Fibroblast of gingiva (primary cell): ENCODE measurements at regions not wholly inside any gene's neighbourhood (a gene's known extent, or its start where the extent isn't known, plus 50 kb on each side); places are given as distances from the start of the nearest gene placed in this dataset.

Source experiments
- DNase-seq: peaks from one replicate; pipeline ENCODE4 v3.0.0-alpha.2; 2011; ENCODE audit warnings: low read depth

DNA sequence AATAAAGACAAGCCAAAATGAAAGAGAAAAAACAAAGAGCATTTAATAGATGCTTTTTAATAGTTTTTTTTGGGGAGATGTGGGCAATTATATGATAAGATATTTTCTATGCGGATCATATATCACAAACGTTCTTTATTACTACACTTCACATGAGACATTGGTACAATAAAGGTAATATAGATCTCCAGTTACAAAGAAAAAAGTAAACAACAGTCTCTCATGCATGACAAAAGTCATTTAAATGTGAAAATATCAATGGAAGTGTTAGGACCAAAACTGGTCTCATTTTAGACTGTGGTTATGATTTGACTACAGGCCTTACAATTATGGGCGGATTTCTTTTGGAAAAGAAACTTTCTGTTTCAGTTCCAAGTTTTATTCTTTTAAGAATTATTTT, 687.0 kb downstream of the ADGRL2 start:
- no peak for DNase-seq

DNA sequence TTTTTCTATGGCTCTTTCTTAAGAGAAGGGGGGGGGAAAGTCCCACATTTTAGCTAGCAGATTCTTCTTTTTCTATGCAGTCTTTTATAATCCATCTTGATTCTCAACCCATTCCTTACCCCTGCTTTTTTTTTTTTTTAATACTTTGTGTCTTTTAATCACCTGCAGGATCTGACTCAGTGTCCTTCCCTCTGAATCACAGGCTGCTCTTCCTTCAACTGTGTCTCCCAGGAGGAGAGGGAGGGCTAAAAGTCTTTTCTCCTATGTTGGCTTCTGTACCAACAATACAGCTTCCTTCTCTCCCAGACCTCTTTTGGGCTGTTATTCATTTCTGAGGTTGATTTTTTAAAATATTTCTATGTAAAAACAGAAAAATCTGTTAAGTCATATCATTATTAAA, 686.2 kb downstream of the ADGRL2 start:
- DNase-seq: no peak

DNA sequence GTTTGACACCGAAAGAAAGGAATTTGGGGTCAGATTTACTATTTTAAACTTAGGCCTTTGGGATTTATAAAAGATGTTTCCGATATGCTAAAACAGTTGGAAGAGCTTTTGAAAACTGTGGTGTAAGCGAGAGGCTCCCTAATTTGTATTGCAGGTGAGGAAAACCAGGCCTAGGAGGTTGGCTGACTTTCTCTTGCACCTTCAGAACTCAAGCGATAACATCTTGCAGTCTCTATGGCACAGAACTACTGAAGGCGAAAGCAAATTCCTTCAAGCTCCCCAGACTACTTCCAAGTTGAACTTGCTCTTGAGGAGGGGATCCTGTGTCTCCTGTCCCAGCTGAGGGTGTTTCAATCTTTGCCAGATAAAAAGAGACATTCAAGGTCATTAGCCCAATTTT, 685.7 kb downstream of the ADGRL2 start:
- no peak for DNase-seq

DNA sequence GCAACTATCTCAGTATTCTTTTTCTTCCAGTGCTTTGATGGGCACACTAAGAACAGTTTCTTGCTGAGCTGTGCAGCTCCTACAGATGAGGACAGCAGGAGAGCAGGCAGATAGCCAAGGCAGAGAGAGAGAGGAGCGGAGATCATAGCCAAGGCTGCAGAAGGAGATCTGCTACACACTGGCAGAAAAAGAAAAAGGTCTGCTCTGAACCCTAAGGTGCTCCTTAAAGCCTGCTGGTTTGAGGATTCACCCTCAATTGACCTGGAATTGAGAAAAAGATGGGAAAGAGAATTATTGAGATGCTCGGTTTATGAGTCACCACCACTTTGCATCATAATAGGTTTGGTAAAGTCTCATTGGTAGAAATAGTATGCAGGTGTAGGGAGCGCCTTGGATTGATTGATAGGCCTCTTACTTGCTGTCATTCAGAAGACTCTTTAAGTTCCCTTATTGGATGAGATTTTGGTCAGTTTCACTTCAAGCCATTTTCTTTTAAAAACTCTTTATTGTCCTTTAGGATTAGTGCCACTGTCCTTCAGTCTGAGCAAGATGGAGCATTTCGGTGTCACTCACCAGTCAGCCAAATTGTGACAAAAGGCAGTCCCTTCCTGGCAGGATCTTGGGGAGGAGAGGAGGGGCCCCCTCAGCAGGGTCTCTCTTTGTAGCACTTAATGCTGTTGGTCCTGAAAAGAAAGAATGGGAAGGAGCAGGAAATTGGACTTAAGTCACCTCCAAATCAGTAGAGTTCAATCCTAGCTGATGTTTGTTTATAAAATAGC, 685.0 kb downstream of the ADGRL2 start:
- DNase-seq: peak; percentile 67

DNA sequence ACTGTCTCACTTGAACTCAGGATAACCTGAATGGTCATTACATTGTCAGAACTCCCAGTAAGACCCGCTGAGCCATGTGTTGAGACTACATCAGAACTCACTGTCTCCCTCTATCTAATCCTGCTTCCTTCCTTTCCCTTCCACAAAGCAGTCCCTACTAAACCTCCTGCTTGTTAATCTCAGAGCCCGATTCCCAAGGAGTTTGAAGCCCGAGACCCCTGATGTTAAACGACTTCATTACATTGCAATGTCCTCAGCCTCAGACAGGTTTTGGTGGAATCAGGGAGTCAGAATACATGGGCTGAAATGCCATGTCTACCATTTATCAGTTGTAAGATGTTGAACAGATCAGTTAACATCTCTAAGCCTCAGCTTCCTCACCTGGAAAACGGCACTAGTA, 682.4 kb downstream of the ADGRL2 start:
- no peak for DNase-seq

DNA sequence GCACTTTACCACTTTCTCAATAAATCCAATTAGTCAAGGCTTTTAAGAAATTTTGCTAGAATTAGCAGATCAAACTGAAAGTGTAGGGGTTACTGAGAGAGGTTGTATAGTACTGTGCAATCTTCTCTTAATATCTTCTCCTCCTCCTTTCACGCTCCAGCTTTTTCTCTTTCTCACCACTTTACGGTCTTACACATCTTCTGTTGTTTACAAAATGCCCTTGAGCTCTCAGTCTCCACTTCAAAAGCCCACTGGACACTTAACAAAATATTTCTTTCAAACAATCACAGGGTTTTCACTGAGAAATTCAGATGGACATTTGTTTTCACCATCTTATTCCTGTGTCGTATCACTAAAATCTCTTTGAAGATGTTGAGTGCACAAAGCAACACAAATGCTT, 678.2 kb downstream of the ADGRL2 start:
- no peak for DNase-seq

DNA sequence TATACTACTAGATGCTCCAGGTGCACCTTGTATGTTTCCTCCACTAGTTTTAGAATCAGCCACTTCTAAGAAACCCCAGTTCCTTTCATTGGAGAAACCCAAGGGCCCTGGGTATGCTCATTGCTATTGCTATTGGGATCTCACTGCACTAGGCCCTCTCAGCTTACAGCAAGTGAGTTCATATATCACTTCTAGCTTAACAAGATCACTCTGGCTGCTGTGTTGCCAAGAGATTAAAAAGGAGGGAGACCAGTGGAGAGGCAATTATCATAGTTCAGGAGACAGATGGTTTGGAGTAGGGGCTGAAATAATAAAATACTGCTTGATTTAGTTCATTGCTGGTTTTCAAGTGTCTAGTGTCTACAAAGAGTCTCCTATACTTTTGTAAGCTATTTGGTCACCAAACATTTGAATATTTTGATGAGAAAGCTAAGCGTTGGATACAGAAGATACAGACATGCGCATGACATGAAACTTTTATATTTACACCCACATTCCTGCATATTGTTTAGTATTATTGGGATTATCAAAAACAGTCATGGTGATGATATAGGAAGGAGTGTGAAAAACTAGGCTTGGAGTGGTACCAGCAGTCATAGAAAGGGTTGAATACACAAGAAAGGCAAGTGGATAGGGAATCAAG, 671.9 kb downstream of the ADGRL2 start:
- no peak for DNase-seq

DNA sequence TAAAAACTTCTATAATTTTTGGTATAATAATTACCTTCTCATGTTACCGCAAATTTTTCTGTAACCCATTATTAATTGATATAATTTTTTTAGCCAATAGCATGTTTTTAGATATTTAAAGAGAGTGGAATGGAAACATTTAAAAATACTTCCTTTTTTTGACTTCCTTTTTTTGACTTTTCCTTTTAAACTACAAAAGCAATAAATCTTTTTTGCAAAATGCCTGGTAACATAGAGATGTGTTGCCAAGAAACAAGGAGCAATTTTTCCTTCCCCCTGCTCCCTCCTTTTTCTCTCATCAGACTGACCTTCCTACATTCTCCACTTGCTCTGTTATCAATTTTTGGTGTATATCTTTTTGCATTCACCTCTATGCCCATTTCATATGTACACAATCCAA, 666.2 kb downstream of the ADGRL2 start:
- no peak for DNase-seq

DNA sequence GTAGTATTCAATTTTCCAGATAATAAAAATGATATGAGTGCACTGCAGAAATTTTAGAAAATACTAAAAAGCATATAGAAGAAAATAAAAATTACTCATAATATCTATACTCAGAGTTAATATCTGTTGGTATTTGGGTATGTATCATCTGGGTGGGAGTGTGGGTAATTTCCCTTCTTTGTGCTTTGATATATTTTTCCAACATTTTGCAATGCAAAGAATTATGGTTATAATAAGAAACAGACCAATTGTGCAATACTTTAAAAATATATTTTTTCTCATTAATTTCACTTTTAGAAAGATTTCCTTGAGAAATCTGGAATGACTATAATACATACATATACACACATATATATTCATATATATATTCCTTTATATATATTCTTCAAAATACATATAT, 665.7 kb downstream of the ADGRL2 start:
- peak; percentile 31 for DNase-seq

DNA sequence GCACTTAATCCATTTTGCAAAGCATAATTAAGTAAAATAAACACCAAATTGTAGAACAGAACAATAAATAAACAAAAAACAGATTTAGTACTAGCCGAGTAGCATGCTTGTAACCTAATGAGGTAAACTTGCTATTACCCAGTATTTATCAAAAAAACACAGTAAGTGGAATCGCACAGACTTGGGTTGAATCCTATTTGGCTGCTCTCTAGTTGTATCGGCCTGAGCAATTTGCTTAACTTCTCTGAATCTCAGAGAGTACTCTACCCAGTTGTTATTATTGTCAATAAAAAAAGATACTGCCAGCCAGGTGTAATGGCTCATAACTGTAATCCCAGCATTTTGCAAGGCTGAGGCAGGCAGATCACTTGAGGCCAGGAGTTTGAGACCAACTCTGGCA, 664.3 kb downstream of the ADGRL2 start:
- no peak for DNase-seq

DNA sequence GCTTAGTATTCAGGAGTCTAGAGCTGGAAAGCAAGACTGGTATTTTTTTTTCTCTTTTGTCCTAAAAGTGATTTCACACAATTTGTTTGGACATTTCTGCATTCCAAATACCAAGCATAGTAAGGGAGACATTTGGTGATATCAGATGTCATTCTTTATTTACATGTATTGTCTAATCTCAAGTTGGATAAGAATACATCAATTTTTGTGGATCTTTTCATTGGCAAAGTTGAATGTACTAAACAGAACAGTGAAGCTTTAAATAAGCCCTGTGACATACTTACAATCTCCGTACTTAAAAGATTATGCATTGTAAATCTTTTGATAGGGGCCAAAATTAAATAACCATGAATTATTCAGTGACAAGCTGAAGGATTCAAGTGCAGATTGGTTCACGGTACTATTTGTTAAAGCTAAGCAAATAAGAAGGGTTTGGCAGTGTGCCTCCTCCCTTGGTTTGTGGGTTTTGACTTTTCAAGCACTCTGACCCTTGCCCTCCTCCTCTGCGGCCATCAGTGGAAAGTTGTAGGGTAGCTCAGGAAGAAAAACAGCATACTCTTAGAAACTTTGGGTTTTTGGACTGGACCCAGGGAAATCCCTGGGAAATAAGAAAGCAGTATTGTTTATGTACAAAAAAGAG, 663.7 kb downstream of the ADGRL2 start:
- peak; percentile 94 for DNase-seq

DNA sequence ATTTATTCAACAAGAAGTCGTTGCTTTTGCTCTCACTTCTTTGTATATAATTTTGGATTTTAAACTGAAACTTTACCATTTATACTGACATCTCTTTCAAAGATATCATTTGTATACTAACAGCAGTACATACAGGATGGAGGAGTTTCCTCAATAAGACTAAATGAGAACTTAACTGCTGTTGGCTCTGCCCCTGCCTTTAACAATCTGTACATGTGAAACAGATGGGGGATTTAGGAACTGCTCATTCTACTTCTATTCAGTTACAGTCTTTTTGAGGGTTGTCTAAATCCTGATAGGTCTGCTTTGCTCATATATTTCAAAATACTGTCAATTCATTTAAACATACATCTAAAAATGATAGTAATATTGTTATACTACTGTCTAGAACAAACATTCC, 663.2 kb downstream of the ADGRL2 start:
- DNase-seq: no peak

DNA sequence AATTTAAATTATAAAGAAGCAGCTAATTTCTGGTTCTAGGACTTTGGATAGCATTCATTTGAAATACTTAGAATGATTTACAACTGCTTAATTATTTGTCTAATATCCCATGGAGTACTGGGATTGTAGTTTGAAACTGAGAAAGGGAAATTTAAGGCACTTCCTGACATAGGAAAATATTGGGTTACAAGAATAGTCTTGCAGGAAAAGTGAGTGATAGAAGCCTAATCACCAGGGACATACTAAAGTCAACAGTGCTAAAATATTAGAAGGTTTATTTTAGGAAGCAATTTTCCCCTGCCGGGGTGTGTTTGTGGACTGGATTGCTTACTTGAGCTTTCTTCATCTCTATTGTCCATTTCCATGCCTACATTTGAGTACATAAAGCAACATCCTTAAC, 661.6 kb downstream of the ADGRL2 start:
- no peak for DNase-seq

DNA sequence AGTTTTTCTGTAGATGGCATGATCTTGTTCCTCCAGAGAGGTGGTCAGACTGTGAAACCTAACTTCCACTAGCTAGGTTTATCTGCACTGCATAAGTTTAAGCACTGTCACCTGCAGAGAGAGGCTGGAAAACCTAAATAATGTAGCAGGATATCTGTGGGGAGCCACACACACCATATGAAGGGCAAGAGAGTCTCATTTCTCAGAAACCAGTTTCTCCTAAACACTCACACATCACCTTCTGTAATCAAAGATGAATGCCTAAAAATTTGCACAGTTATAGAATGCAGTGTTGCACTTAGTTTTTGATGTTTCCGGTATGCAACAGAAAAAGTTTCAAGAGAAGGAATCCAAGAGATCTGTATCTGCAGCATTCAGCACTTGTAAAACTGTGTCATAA, 654.6 kb downstream of the ADGRL2 start:
- DNase-seq: no peak

DNA sequence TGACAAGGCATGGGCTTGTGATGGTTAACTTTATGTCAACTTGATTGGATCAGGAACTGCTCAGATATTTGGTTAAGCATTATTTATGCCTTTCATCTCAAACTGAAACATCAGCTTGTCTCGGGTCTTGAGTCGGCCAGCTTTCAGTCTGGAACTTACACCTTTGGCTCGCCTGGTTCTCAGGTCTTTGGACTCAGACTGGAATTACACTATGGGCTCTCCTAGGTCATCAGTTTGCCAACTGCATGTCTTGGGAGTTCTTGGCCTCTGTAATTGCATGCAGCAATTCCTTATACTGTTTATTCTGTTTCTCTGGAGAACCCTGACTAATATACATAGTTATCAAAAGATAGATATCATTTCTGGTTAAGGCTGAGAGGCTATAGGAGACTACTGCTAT, 653.7 kb downstream of the ADGRL2 start:
- DNase-seq: no peak

DNA sequence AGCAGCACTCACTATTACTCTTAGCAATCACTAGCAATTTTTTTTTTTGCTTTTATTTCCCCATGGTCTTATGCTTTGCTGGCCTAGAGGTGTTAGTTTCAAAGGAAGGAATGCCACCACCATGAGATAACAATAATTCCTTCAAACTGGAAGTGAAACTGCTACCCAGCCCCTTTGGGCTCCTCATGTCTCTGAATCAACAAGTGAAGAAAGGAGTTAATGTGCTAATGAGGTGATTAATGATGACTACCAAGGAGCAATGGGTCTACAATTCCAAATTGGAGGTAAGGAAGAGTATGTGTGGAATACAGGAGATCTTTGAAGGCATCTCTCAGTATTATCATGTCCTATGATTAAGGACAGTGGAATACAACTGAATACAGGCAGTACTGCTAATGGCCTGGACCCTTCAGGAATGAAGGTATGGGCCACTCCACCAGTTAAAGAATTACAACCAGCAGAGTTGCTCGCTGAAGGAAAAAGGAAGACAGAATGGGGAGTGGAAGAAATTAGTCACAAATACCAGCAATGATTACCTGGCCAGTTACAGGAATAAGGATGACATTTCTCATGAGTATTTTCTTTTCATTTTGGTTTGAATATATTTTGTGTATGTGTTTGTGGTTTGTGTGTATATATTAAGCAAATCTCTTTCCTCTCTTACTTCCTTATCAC, 652.9 kb downstream of the ADGRL2 start:
- DNase-seq: no peak

DNA sequence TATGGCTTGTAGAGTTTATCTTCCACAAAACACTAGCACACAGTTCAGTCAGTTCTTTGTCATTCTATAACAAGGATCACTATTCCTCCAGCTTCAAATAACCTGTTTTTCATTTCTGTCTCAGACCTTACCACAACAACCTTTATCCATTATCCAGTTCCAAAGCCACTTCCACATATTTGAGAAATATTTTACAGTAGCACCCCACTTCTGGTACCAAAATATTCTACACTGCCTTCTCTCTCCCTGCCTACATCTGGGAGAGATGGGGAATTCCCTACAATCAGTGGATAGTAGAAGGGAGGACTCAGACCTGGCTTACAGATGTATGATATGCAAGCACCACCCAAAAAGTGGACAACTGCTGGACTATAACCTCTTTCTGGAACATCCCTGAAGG, 651.4 kb downstream of the ADGRL2 start:
- no peak for DNase-seq

DNA sequence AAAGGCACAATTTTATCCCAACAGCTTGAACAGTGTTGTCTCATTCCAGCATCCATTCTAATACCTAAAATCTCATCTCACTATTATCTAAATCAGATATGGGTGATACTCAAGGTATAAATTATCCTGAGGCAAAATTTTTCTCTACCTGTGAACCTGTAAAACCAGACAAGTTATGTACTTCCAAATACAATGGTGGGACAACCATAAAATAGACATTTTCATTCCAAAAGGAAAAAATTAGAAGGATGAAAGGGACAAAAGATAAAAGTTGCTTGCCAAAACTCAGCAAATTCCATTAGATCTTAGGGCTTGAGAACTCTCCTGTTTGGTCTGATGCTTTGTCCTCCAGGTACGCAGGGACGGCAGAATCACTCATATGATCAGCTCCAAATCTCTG, 650.5 kb downstream of the ADGRL2 start:
- no peak for DNase-seq

DNA sequence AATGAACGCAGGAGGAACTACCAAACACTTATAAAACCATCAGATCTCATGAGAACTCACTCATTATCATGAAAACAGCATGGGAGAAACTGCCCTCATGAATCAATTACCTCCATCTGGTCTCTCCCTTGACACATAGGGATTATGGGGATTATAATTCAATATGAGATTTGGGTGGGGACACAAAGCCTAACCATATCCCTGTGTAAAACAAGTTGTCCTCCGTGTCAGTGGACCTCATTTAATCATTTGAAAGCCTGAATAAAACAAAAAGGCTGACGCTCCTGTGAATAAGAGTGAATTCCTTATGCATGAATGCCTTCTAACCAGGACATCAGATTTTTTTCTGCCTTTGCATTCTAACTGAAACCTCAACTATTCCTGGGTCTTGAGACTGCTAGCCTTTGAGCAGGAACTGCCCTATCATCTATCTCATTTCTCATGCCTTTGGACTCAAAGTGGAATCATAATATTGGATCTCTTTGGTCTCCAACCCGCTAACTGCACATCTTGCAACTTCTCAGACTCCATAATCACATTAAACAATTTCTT, 648.8 kb downstream of the ADGRL2 start:
- DNase-seq: peak; percentile 2

DNA sequence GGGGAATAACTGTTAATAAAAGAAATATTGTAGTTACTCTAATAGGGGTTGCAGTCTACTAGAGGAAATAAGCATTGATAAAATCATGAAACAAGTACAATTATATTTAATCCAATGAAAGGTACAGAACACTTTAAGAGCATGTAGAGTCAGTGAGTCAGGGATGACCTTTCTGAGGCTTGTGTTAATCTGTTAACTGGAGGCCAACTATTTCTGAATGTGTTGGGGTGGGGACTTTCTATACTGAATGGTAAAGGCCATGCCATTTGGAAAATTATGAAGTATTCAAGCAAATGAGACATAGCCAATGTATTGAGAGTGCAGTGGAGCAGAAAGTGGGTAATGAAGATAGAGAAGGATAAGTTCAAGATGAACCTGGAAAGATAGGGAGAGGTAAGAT, 646.2 kb downstream of the ADGRL2 start:
- no peak for DNase-seq

DNA sequence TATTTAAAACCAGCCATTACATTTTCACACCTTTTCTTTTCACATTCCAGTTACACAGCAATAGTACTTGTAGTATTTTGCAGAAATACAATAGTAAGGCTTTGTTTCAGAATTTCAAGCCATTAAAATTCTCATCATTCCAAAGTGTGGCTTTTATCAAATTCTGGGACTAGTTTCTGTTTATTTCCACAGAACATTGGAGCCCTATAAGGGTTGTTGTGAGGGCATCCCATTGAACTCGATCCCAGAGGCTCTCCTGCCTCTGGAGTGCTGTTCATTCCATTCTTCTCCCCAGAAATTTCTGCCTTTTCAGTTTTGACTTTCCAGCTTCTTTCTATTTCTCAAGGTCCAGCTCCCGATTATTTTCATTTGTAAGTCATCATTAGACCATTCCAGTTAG, 645.5 kb downstream of the ADGRL2 start:
- peak; percentile 64 for DNase-seq

DNA sequence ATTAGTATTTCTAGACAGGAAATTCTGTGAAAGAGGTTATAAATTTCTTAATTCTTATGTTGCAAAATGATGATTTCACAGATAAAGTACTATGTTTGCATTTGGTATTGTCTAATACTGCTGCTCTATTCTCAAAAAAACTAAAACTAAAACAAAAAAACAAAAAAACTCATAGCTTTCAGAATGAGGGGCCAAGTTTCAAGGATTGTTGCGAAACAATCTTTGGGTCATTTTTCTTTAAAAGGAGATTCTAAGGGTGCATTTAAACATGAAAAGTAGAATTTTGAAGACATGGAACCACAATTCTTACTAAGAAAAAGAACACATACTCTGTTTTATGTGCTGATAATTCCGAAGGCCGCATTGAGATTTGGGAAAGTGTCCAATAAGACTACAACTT, 645.1 kb downstream of the ADGRL2 start:
- peak; percentile 43 for DNase-seq

DNA sequence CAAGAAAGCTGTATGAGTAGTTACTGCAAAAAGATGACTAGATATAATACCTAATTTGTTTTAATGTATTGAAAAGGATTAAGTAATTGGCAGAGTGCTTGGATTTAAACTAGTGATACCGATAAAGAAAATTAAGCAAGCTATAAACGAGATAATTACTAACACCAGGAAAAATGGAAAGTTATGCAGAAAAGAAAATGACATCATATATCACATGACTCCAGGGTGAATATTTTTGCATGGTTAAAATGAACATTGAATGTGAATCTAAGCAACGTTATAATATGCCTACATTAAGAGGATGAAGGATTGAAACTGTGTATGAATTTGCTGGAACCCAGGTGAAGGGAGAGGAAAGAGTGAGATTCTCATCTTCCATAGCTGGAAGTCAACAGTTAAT, 644.4 kb downstream of the ADGRL2 start:
- DNase-seq: no peak
